PC-9 (cell line): ENCODE measurements at regions not wholly inside any gene's neighbourhood (a gene's known extent, or its start where the extent isn't known, plus 50 kb on each side); places are given as distances from the start of the nearest gene placed in this dataset.

Experiments
- BruUV-seq: library from RNA; stranded (reverse); fragments of 400-500 nt; replicated peaks from 2 replicates; lab custom pipeline; 2021; lab: Mats Ljungman, UMichigan
- CTCF ChIA-PET: fragments of 300-600 bp; sonication (Branson Sonifier 250); formaldehyde crosslinking; loops from one replicate; lab custom pipeline; 2022; ENCODE audit warnings: antibody characterized with exemption; lab: Charles Lee
- POLR2A ChIA-PET: fragments of 300-600 bp; sonication (Branson Sonifier 250); formaldehyde crosslinking; loops from one replicate; lab custom pipeline; 2022; ENCODE audit warnings: antibody characterized with exemption; ENCODE audit not compliant: unreplicated experiment; lab: Charles Lee
- DNase-seq, 2 experiments: peaks; one replicate each; pipeline versions ENCODE4 v3.0.0 to v3.0.0-alpha.2; 2015 to 2022; ENCODE audit warnings: mixed read lengths in 1 of 2
- H2AFZ ChIP-seq: fragments of 200-600 bp; sonication (generic); 2 replicates; pipeline ENCODE4 v1.8.1; 2017; ENCODE audit warnings: antibody characterized with exemption
- H3F3A ChIP-seq: fragments of 200-600 bp; sonication (generic); 2 replicates; pipeline ENCODE4 v1.8.1; 2017; ENCODE audit warnings: antibody characterized with exemption, mild to moderate bottlenecking, low read depth; ENCODE audit not compliant: insufficient read depth
- H3K27ac ChIP-seq: fragments of 200-600 bp; sonication (generic); 2 replicates; pipeline ENCODE4 v1.6.1; 2016; ENCODE audit warnings: mixed run types
- H3K27me3 ChIP-seq: fragments of 200-600 bp; sonication (generic); 2 replicates; pipeline ENCODE4 v1.6.1; 2016; ENCODE audit warnings: low read depth, mixed run types; ENCODE audit not compliant: insufficient read depth
- H3K36me3 ChIP-seq: fragments of 200-600 bp; sonication (generic); 2 replicates; pipeline ENCODE4 v1.6.1; 2016; ENCODE audit warnings: low read depth, mixed run types
- H3K4me1 ChIP-seq: fragments of 200-600 bp; sonication (generic); replicated peaks from 2 replicates; pipeline ENCODE4 v1.6.1; 2016; ENCODE audit warnings: mixed run types; ENCODE audit not compliant: insufficient read depth
- H3K4me2 ChIP-seq: fragments of 200-600 bp; sonication (generic); 2 replicates; pipeline ENCODE4 v1.6.1; 2017; ENCODE audit warnings: mixed run types
- H3K4me3 ChIP-seq: fragments of 200-600 bp; sonication (generic); 2 replicates; pipeline ENCODE4 v1.6.1; 2016; ENCODE audit warnings: mixed run types
- H3K79me2 ChIP-seq: fragments of 200-600 bp; sonication (generic); 2 replicates; pipeline ENCODE4 v1.6.1; 2017; ENCODE audit warnings: low read depth, mixed run types
- H3K9me2 ChIP-seq: fragments of 200-600 bp; sonication (generic); 2 replicates; pipeline ENCODE4 v1.8.1; 2017; ENCODE audit warnings: mild to moderate bottlenecking; ENCODE audit not compliant: insufficient read depth
- H3K9me3 ChIP-seq: fragments of 200-600 bp; sonication (generic); 2 replicates; pipeline ENCODE4 v1.8.1; 2016; ENCODE audit warnings: low read depth; ENCODE audit not compliant: insufficient read depth
- H4K20me1 ChIP-seq: fragments of 200-600 bp; sonication (generic); 2 replicates; pipeline ENCODE4 v1.8.1; 2017; ENCODE audit not compliant: insufficient read depth
- EZH2 ChIP-seq: fragments of 200-600 bp; sonication (generic); IDR thresholded peaks from 2 replicates; pipeline ENCODE4 v1.8.0; 2017; ENCODE audit warnings: antibody characterized with exemption, low read depth
- intact Hi-C: fragments of 100-400 bp; cut with micrococcal nuclease; formaldehyde crosslinking; loops from one replicate; pipeline ENCODE4 v1.10.0; 2022; ENCODE audit not compliant: unreplicated experiment
- TF ChIP-seq, protein P1 (sequence below): fragments of 200-600 bp; sonication (generic); conservative IDR thresholded peaks from 2 replicates; pipeline ENCODE4 v1.6.1; 2017; ENCODE audit warnings: mixed run types, antibody characterized with exemption, mild to moderate bottlenecking, moderate library complexity

DNA sequence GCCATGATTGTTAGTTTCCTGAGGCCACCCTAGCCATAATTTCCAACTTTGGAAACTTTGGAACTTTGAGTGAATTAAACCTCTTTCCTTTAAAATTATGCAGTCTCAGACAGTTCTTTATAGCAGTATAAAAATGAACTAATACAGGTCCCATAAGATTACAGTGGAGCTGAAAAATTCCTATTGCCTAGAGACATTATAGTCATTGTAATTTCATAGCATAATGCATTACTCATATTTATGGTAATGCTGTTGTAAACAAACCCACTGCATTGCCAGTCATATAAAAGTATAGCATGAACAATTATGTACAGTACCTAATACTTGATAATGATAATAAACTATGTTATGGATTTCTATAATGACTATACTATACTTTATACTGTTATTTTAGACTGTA, 88.0 kb upstream of the TMEM229A start:
- H3K4me3 ChIP-seq = no peak overlapping the region
- no peaks in the 10 kb centered on the region for H4K20me1 ChIP-seq
- no peaks in the 10 kb centered on the region for H3F3A ChIP-seq
- ChIA-PET POLR2A (no interaction called here), CTCF (no interaction called here)
- TF ChIP-seq, protein P1, sequence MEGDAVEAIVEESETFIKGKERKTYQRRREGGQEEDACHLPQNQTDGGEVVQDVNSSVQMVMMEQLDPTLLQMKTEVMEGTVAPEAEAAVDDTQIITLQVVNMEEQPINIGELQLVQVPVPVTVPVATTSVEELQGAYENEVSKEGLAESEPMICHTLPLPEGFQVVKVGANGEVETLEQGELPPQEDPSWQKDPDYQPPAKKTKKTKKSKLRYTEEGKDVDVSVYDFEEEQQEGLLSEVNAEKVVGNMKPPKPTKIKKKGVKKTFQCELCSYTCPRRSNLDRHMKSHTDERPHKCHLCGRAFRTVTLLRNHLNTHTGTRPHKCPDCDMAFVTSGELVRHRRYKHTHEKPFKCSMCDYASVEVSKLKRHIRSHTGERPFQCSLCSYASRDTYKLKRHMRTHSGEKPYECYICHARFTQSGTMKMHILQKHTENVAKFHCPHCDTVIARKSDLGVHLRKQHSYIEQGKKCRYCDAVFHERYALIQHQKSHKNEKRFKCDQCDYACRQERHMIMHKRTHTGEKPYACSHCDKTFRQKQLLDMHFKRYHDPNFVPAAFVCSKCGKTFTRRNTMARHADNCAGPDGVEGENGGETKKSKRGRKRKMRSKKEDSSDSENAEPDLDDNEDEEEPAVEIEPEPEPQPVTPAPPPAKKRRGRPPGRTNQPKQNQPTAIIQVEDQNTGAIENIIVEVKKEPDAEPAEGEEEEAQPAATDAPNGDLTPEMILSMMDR = no peak
- no peak for TF ChIP-seq EZH2
- no peak overlapping the region for H3K4me2 ChIP-seq
- intact Hi-C loops = no loop called here
- H2AFZ ChIP-seq = no peak overlapping the region
- no peaks in the 10 kb centered on the region for H3K79me2 ChIP-seq
- no peak for DNase-seq
- H3K9me2 ChIP-seq = no peaks in the 10 kb centered on the region
- H3K4me1 ChIP-seq = no peaks in the 10 kb centered on the region
- H3K36me3 ChIP-seq = no peaks in the 10 kb centered on the region
- H3K27me3 ChIP-seq = no peaks in the 10 kb centered on the region
- H3K27ac ChIP-seq = no peak overlapping the region
- no TSS peak for BruUV-seq
- no peaks in the 10 kb centered on the region for H3K9me3 ChIP-seq

DNA sequence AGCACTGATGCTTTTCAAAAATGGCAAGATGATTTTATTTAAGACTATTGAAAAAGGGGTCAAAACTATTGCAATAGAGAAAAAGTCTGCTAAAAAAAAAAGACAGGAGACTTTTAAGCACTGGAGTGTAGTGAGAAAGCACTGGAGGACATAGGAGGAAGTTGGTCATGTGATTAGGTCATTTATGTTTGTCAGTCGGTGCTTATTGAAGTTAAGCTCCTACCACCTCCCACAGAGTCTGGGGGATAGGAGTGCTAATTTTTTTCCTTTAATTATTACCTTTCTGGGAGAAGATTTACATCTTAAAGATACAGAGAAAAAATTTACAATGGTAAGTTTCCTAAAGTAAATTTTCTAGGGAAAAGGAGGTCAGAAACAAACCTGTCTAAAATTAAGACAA, 80.2 kb upstream of the TMEM229A start:
- no peak overlapping the region for H3K4me3 ChIP-seq
- H3K27me3 ChIP-seq = no peaks in the 10 kb centered on the region
- no peaks in the 10 kb centered on the region for H3F3A ChIP-seq
- H2AFZ ChIP-seq = peak overlapping the region; percentile 17; the same call in 1 of the 2 replicates
- H4K20me1 ChIP-seq = no peaks in the 10 kb centered on the region
- H3K9me2 ChIP-seq = no peaks in the 10 kb centered on the region
- ChIA-PET POLR2A (interaction anchor here (0.6 kb wide), 1 partner anchor 1217 kb away, joined by 4 read pairs; no protein-coding TSS in a partner anchor), CTCF (interaction anchor here (0.7 kb wide), 1 partner anchor 737 kb away, joined by 3 read pairs; no protein-coding TSS in a partner anchor)
- no peak overlapping the region for H3K27ac ChIP-seq
- TF ChIP-seq EZH2 = no peak
- TF ChIP-seq, protein P1 = no peak
- H3K9me3 ChIP-seq = no peaks in the 10 kb centered on the region
- no peaks in the 10 kb centered on the region for H3K36me3 ChIP-seq
- no TSS peak for BruUV-seq
- no peaks in the 10 kb centered on the region for H3K4me1 ChIP-seq
- no peaks in the 10 kb centered on the region for H3K79me2 ChIP-seq
- intact Hi-C loops = no loop called here
- no peak for DNase-seq
- no peak overlapping the region for H3K4me2 ChIP-seq

DNA sequence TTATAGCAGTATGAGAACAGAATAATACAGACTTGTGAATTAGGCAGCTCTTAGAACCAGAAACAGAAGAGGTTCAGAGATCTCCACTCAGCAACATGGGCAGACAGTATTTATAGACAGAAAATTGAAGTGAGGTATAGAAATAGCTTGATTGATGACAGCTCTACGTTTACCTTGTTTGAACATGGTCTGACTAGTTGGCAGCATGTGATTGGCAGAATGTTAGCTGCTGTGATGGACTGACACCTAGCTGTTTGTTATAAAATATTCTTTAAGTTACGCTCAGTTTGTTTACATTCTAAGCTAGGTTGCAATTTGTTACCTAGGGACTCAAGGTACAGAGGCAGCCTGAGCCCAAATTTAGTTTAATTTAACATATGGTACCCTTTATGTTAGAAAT, 73.7 kb upstream of the TMEM229A start:
- Histone ChIP-seq H3K4me3 (no peak overlapping the region), H3K4me2 (no peak overlapping the region), H3K36me3 (no peaks in the 10 kb centered on the region), H3K79me2 (no peaks in the 10 kb centered on the region), H3K9me3 (peaks cover 3% of the 10 kb centered on the region; the same call in 1 of the 2 replicates), H2AFZ (no peak overlapping the region), H3K4me1 (no peaks in the 10 kb centered on the region), H3K27me3 (no peaks in the 10 kb centered on the region), H4K20me1 (no peaks in the 10 kb centered on the region), H3K9me2 (no peaks in the 10 kb centered on the region), H3K27ac (no peak overlapping the region), H3F3A (no peaks in the 10 kb centered on the region)
- POLR2A ChIA-PET = no interaction called here
- BruUV-seq = no TSS peak
- TF ChIP-seq EZH2 = no peak
- TF ChIP-seq, protein P1 = no peak
- DNase-seq = no peak
- intact Hi-C loops = no loop called here
- CTCF ChIA-PET = no interaction called here
